GM19035 (cell line): ENCODE measurements at regions not wholly inside any gene's neighbourhood (a gene's known extent, or its start where the extent isn't known, plus 50 kb on each side); places are given as distances from the start of the nearest gene placed in this dataset.

Experiments
- ATAC-seq: cut with Tn5 transposase; IDR thresholded peaks from one replicate; pipeline ENCODE4 v1.9.1; 2021; ENCODE audit not compliant: unreplicated experiment

DNA sequence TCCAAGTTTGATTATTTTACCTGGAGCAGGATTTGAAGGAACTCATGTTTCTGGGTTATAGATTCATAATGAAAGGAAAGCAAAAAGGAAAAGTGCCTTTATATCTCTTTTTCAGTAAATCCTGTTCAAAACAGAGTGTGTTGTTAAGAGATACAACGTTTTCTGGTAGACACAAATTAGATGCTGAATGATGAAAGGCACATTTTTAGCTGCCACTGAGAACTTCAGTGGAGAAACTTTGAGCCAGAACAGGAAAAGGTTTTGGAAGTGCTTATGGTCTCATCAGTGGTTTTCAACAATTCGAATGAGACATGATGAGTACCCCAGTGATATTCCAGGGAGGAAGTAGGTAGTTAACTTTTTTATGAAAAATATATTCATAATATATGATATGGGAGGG is 338.0 kb upstream of the C1orf87 start:
- ATAC-seq, result no peak

DNA sequence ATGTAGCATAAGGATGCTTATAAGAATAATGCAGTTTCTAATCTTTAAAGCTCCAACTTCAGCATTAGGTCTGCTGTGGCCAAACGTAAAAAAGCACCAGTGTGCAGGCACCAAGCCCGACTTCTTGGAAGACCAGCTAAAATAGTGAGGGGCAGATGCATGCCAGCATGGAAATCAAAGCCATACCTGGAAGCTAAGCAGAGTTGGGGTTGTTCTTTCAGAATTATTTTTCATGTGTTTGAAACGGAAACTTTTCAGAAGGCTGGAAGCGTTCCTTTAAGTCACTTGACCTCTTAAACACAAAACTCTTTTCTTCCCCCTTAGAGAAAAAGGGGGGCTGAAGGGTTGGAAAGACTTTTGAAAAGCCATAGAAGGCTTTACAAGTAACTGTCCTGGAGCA is 329.2 kb upstream of the C1orf87 start:
- ATAC-seq, result no peak

DNA sequence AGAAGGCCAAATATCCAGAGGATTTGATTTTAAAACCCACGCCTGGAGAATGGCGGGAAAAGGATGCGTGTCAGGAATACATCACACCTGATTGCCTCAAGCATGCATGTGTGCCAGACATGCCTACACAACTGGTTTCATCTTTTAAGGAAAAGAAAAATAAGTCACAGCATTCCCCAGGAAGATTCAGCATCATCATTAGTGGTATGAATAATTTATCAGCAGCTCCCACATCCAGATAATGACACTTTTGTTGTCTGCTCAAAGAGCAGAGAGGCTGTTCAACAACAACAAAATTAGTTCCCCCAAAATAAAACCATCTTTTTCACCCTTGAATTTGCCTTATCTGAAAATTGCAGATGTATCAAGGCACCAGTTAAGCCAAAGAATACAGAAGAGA is 328.6 kb upstream of the C1orf87 start:
- no peak for ATAC-seq

DNA sequence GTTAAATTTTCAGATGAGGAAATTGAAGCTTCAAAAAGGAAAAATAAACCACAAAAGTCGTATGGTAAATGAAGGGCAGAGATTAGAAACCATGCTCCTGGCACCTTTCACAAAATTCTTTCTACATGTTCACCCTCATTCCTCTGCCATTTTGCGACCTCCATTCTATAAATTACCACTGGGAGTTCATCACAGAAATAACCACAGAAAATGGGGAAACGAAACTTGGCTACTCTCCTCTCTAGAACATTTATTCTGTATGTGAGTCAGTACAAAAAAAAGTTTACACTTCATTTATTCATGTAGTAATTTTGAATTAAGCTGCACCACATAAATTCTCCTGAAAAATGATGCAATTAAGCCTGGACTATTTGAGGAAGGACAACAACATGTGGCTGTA is 320.9 kb upstream of the C1orf87 start:
- no peak for ATAC-seq

DNA sequence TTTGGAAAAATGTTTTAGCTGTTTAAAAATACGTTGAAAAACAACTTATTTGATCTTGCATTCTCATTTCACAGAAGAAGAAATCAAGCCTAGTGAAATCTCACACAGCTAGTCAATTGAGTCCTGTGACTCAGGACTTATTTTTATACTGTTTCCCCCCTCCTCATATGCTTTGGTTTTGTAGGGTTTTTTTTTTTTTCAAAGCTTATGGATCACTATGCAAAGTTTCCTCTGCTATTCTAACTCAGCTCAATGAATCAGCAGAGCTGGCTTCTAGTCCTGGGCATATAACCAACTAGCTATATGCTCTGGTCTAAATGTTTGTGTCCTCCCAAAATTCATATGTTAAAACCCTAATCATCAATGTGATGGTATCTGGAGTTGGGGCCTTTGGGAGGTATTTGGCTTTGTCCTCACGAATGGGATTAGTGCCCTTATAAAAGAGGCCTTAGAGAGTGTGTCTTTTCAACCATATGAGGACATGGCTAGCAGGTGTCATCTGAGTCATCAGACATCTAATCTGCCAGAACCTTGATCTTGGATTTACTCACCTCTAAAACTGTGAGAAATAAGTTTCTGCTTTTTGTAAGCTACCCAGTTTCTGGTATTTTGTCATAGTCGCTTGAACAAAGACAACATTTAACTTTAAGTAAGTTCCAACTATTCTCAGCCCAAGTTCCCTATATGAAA is 317.2 kb upstream of the C1orf87 start:
- ATAC-seq, result peak; percentile 81

DNA sequence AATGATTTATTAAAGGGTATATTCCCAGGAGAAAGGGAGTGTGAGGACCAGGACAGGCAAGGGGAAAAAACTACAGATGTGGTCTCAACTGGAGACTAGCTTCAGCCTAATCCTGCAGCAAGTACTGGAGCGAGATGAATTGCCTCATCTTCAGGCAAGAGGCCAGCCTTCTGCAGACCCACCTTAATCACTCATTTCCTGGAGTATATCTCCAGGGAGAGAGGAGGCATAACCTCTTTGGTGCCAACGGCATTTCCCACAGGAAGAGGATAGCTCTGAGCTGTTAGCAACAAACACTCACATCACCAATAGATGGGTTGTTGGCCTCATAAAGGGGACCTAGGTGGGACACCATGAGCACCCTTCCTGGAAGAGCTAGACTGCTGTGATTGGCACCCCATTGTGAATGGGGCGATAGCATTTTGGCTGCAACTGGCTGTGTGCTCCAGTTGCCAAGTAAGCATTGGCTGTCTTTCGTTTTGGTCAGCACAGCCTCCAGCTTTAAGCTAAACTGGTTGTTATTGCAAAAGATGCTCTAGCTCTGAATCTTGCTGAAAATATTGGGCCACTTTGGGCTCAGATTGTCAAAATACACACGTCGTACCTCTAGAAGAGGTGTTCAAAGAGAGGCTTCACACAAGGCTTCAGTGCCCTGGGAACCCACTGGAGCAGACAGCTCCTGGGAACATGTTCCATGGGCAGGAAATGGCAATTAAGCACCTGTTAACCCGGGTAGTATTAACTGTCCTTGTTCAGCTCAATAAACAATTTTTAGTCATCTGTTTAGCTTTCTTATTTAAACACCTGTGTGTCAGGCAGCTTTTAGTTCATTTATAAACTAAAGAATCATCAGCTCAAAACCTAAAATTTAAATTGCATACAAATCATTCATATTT is 314.8 kb upstream of the C1orf87 start:
- no peak for ATAC-seq

DNA sequence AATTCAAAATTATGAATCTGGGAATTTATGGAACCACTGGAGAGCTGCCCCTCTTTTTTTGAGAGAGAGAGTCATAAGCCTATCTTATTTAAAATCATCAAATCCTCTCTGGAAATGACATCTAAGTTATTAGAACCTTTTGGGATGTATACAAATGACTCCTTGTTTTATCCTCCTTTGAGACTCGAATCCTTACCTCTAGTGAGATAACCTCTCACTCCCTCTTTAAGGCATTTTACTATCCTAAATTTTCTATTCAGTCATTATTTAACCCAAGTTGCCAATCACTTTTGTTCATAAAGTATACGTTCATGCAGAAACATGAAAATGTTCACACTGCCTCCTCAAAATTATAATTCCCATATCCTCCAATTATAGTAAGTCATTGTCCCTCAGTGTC is 313.6 kb upstream of the C1orf87 start:
- ATAC-seq, result no peak

DNA sequence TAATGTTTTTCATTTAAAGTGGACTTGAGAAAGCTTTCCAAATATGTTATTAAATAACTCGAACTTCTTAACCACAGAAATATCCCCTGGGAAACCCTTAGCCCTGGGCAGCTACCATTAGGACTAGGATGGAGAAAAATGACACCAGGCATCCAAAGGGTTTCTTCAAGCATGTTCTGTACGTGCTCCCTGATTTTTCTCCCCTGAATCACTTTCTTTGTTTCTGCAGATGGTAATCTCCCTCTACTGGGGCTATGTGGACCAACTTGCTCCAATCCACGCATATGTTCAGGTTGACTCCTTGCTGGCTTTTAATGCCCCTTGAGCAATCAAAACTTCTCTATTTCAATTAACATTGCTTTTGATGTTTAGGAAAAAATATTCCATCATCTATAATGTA is 312.7 kb upstream of the C1orf87 start:
- ATAC-seq, result no peak

DNA sequence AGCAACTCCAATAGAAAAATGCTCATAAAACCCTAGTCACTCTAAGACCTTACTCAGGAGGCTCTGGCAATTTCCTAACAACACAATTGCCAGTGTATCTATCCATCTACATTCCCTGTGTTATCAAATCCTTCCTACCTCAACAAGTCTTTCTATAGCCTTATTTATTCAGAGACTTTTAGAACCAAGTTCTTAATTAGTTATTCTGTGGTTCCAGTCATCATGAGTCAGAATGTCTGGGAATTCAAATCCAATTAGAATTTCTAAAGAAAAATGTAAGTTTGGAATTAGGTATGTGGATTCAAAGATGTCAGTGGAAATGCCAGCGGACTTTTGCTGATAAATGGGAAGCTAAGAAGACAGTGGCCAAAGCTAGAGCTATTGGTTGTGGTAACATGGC is 302.6 kb upstream of the C1orf87 start:
- no peak for ATAC-seq

DNA sequence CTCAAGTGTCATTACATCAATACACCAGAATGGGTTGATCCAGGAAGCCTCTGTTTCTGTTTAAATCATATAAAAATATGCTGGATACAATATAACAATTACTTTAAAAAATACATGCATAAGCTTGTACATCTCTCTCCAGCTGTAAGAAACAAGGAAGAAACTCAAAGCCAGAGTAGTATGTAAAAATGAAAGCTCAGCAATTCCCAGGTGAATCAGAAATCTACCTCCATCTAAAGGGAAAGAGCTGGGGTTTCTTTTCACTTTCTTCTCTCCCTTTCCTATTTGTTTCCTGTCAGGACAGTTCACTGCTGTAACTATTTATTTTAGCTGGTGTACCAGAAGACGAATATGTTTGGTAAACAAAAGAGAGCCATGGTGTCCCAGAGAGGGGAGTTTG is 301.0 kb upstream of the C1orf87 start:
- ATAC-seq, result no peak

DNA sequence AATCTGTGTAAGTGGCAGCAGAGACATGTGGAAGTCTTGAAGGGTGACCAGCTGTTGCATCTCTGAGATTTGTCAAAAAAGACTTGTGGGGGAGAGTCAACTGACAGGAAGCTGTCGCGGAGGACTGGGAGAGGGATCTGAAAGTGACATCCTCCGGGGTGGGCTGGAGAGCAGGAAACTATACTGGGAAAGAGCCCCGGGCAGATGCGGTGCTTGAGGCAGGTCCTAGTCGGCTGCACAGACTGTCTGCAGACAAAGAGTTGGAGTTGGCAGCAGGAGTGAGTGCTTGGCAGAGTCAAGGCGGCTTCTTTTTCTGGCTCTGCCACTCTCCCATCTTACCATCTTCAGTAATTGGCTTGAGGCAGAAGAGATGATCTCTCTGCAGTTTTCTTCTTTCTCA is 294.0 kb upstream of the C1orf87 start:
- no peak for ATAC-seq

DNA sequence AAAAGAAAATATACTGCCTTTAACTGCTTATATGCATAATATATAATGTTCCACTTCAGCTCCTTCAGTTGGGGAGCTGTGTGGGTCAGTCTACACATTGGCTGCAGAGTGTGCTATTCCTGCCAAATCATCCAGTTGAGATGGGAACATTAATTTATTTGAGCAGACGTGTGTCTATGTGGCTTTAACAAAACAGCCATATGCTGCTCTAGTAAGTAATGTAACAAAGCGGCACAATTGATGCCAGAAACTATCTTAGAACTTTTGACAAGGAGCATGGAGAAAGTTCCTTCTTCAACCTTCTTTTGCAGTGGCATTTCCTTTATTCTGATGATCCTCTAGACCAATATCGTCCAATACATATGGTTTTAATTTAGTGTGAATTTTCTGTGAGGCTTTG is 285.9 kb upstream of the C1orf87 start:
- ATAC-seq, result no peak

DNA sequence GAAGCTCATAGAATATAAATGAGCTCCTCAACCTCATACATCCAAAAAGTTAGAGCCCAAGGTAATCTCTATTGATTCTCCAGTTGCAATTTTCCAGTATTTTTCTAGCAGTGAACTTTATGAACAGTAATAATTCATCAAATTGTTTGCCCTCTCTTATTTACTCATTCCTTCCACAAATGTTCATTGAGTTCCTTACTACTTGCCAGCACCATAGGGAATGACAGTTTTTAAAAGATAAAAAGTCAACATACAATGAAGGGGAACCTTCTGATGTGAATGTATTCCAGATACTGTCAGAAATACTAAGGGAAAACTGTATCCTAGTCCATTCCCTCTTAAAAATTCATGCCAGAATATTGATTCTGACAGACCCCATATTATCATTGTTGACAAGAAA is 277.0 kb upstream of the C1orf87 start:
- no peak for ATAC-seq

DNA sequence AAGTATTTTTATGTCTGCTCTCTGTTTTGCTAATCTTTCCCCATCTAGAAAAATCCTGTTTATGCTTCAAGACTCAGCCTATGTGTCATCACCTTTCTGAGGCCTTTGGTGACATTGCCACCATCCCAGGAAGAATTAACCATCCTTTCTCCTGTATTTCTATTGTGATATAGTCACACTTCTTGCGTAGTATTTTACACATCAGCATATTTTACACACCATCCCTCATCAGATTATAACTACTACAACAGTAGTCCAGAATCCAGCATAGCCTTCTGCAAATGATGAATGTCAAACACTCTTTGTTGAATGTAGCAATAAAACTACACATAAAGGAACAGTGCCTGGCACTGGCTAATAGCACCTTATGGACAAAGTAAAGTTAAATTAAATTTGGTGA is 275.3 kb upstream of the C1orf87 start:
- no peak for ATAC-seq

DNA sequence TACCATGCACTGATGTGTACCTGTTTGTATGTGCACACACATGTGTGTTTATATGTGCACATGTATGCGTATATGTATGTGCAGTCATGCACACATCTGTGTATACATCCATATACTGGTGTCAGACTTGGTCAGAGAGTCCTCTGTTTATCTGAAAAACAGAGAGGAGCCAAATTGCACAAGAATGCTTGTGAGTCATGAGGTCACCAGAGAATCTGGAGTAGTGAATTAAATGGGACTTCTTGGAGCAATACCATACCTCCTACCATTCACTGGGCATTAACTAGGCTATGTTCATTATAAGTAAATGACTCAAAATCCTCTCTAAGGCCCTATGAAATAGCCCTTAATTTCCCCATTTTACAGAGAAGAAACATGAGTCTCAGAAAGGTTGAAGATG is 272.1 kb upstream of the C1orf87 start:
- no peak for ATAC-seq

DNA sequence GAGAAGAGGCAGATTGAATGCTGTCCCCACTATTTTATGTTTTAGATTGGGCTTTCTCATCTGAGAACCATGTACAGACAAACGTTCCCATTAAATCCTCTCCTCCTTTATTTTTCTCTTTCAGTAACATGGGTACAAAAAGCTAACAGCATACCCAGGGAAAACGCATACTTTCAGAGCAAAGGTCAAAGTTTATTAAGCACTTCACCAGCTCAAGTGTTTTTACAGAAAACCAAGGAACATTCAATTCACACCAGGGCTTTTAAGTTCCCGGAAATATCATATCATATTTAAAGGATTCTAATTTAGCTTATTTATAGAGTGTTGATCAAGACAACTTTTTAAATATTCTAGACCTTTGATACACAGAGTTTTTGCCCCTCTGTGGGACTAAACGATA is 271.5 kb upstream of the C1orf87 start:
- no peak for ATAC-seq

DNA sequence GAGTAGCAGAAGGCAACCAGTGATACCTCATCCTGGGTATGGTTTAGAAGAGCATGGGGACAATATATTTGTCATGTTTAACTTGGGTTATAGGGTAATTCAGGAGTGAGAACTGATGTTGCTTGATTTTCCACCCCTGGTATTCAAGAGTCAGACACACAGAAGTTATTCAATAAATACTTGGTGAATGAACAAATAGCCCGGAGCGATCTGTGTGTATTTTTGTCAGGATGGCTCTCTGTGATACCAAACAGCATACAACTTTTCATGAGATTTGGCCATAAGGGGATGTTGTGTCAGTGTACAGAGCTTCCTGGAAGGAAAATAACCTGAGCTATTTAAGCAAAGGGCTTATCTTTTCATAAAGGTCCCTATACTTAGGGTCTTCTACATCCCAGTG is 270.2 kb upstream of the C1orf87 start:
- ATAC-seq, result no peak

DNA sequence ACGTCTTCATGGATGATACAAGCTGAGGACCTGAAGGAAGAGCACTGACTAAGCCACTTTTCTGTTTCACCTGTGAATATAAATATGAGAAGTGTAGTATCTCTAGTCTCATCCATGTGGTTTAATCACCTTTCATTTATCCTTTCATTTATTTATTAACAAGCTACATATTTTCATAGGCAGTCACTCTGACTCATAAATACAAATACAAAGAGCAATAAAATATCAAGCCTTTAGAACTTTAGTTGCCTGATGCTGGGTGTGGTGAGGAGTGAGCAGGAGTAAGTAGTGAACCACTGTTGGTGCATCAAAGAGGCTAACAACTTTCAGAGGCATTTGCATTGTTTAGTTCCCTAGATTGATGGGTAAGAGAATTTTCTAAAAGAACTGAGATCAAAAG is 269.0 kb upstream of the C1orf87 start:
- ATAC-seq, result no peak

DNA sequence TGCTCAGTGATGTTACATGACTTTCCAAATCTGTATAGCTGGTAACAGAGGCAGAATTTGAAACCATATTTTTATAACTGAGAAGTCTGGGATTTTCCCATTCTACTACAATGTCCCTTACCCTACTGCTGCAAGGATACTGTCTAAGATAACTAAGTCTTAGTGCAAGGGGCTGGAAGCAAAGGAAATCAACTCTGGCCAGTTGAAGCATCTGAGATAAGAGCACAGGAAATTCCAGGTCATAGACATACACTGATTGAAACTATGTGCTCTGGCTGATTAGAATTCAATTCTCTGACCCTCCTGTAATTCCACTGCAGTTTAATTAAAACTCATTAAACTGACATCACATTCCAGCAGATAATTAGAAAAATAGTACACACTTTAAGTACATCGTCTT is 267.7 kb upstream of the C1orf87 start:
- no peak for ATAC-seq

DNA sequence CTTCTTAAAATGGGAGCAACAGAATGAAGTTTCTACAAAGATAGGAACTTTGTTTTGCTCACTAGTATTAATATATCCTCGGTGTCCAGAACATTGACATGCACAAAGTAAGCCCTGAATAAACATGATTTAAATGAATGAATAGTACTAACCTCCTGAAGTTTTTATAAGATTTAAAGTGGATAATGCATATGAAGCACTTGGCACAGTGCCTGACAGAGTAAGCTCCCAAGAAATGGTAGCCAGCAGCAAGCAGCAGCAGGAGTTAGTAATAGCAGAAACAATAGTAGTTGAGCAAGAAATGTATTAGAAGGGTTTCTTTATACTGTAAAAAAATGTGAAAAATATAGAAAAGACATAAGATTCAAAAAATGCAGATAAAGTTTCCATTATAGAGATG is 258.1 kb upstream of the C1orf87 start:
- no peak for ATAC-seq

DNA sequence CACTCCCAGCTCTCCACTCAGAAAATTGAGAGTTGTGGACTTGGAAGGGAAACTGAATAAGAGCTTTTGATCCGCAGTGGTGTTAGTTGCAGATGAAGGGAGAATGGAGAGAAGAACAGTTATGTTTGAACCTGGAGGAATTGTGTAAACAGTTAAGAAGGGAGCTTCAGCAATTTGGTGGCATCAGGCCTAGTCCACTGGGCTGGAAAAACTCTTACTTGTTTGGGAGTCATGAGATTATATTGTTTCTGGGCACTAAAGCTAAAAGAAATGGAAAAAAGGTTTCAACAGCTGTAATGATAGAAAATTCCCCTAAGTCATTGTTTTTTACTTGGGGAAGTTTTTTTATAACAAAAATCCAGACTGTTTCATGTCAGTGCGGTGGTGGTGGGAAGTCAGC is 256.1 kb upstream of the C1orf87 start:
- no peak for ATAC-seq

DNA sequence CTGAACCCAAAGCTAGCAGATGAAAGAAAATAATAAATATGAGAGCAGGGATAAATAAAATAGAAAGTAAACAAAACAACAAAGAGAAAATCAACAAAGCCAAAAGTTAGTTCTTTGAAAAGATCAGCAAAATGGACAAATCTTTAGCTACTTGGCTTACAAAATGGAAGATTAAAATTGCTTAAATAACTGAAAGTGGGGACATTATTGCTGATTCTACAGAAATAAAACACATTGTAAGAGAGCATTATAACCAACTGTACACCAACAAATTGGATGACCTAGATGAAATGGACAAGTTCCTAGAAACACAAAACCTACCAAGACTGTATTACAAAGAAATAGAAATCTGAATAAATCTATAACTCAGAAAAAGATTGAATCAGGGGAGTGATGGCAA is 238.3 kb upstream of the C1orf87 start:
- ATAC-seq, result no peak

DNA sequence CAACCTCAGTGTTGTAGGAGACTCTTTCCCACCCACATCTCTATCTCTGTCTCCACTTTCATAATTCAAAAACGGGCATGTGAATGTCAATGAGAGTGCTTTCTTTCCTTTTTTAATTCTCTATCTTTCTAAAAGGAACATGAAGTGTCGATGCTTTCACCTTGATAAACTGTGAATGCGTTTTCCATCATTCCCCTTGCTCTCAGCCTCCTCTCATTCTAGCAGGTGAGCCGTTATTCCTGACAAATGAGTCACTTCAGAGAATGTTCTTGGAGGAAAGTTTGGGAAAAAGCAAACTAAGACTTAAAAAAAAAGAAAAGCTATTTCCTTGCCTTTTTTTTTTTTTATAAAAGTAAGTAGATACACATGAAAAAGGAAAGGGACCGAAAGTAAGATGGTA is 226.0 kb upstream of the C1orf87 start:
- no peak for ATAC-seq
